ENCODE measurements at regions not wholly inside any gene's neighbourhood (a gene's known extent, or its start where the extent isn't known, plus 50 kb on each side); places are given as distances from the start of the nearest gene placed in this dataset.

- intact Hi-C loops (cut with micrococcal nuclease), result no loop called here
- POLR2A ChIA-PET, result no interaction called here
- H3K27me3 Mint-ChIP-seq, result no peaks in the 10 kb centered on the region
- H3K36me3 Mint-ChIP-seq, result no peaks in the 10 kb centered on the region
- H3K4me1 Mint-ChIP-seq (ENCODE audit: low read depth), result no peaks in the 10 kb centered on the region
- no peak overlapping the region for H3K4me3 Mint-ChIP-seq
- CTCF ChIA-PET, result no interaction called here
- no peak overlapping the region for H3K27ac Mint-ChIP-seq
- no peak for DNase-seq
- peaks cover 10% of the 10 kb centered on the region for H3K9me3 Mint-ChIP-seq
These were observed 374.9 kb downstream of the CDH9 start for GRCh38 chr5:26663500-26663899.

GRCh38 chr5:26662806-26663360 is 375.5 kb downstream of the CDH9 start:
- Mint-ChIP-seq H3K4me3 (no peak overlapping the region), H3K9me3 (peaks cover 12% of the 10 kb centered on the region), H3K36me3 (no peaks in the 10 kb centered on the region), H3K27me3 (no peaks in the 10 kb centered on the region), H3K4me1 (ENCODE audit: low read depth) (no peaks in the 10 kb centered on the region), H3K27ac (no peak overlapping the region)
- CTCF ChIA-PET, result no interaction called here
- intact Hi-C loops (cut with micrococcal nuclease), result no loop called here
- no peak for DNase-seq
- POLR2A ChIA-PET, result no interaction called here

- H3K4me3 Mint-ChIP-seq, result no peak overlapping the region
- no peak overlapping the region for H3K27ac Mint-ChIP-seq
- intact Hi-C loops (cut with micrococcal nuclease), result no loop called here
- no peak for DNase-seq
- no peaks in the 10 kb centered on the region for H3K4me1 Mint-ChIP-seq (ENCODE audit: low read depth)
- no peaks in the 10 kb centered on the region for H3K36me3 Mint-ChIP-seq
- POLR2A ChIA-PET, result no interaction called here
- CTCF ChIA-PET, result no interaction called here
- peaks cover 19% of the 10 kb centered on the region for H3K9me3 Mint-ChIP-seq
- H3K27me3 Mint-ChIP-seq, result no peaks in the 10 kb centered on the region
These were observed 378.3 kb downstream of the CDH9 start for GRCh38 chr5:26660116-26660515.

- H3K4me1 Mint-ChIP-seq (ENCODE audit: low read depth), result no peaks in the 10 kb centered on the region
- POLR2A ChIA-PET, result no interaction called here
These were observed 389.4 kb downstream of the CDH9 start for GRCh38 chr5:26649000-26649399.

GRCh38 chr5:26647781-26648180 is 390.6 kb downstream of the CDH9 start:
- H3K36me3 Mint-ChIP-seq, result no peaks in the 10 kb centered on the region
- no peaks in the 10 kb centered on the region for H3K4me1 Mint-ChIP-seq (ENCODE audit: low read depth)
- no peaks in the 10 kb centered on the region for H3K27me3 Mint-ChIP-seq
- no peak overlapping the region for H3K4me3 Mint-ChIP-seq
- H3K27ac Mint-ChIP-seq, result no peak overlapping the region
- intact Hi-C loops (cut with micrococcal nuclease), result no loop called here
- CTCF ChIA-PET, result no interaction called here
- no peak for DNase-seq
- peaks cover 18% of the 10 kb centered on the region for H3K9me3 Mint-ChIP-seq
- POLR2A ChIA-PET, result no interaction called here

More at GRCh38 chr5:26649000-26649399, 389.4 kb downstream of the CDH9 start:
- Mint-ChIP-seq H3K36me3 (no peaks in the 10 kb centered on the region), H3K27ac (no peak overlapping the region), H3K27me3 (no peaks in the 10 kb centered on the region), H3K4me3 (no peak overlapping the region), H3K9me3 (peaks cover 18% of the 10 kb centered on the region)
- no peak for DNase-seq
- CTCF ChIA-PET, result no interaction called here
- intact Hi-C loops (cut with micrococcal nuclease), result no loop called here

GRCh38 chr5:26645659-26646058 is 392.7 kb downstream of the CDH9 start:
- no peak overlapping the region for H3K27ac Mint-ChIP-seq
- POLR2A ChIA-PET, result no interaction called here
- H3K4me3 Mint-ChIP-seq, result no peak overlapping the region
- intact Hi-C loops (cut with micrococcal nuclease), result no loop called here
- peaks cover 22% of the 10 kb centered on the region for H3K9me3 Mint-ChIP-seq
- no peak for DNase-seq
- CTCF ChIA-PET, result no interaction called here
- H3K4me1 Mint-ChIP-seq (ENCODE audit: low read depth), result no peaks in the 10 kb centered on the region
- no peaks in the 10 kb centered on the region for H3K27me3 Mint-ChIP-seq
- no peaks in the 10 kb centered on the region for H3K36me3 Mint-ChIP-seq

- H3K4me1 Mint-ChIP-seq (ENCODE audit: low read depth), result no peaks in the 10 kb centered on the region
- ChIA-PET POLR2A (no interaction called here), CTCF (no interaction called here)
- peaks cover 28% of the 10 kb centered on the region for H3K9me3 Mint-ChIP-seq
- intact Hi-C loops (cut with micrococcal nuclease), result no loop called here
- no peaks in the 10 kb centered on the region for H3K36me3 Mint-ChIP-seq
- DNase-seq, result no peak
- H3K27me3 Mint-ChIP-seq, result no peaks in the 10 kb centered on the region
- H3K27ac Mint-ChIP-seq, result no peak overlapping the region
- no peak overlapping the region for H3K4me3 Mint-ChIP-seq
These were observed 396.9 kb downstream of the CDH9 start for GRCh38 chr5:26641492-26641891.

GRCh38 chr5:26625099-26625498 is 413.3 kb downstream of the CDH9 start:
- H3K4me3 Mint-ChIP-seq, result no peak overlapping the region
- no peak overlapping the region for H3K27ac Mint-ChIP-seq
- no peak for DNase-seq
- no peaks in the 10 kb centered on the region for H3K36me3 Mint-ChIP-seq
- intact Hi-C loops (cut with micrococcal nuclease), result no loop called here
- no peaks in the 10 kb centered on the region for H3K4me1 Mint-ChIP-seq (ENCODE audit: low read depth)
- ChIA-PET POLR2A (no interaction called here), CTCF (no interaction called here)
- H3K27me3 Mint-ChIP-seq, result no peaks in the 10 kb centered on the region
- no peaks in the 10 kb centered on the region for H3K9me3 Mint-ChIP-seq

- CTCF ChIA-PET, result no interaction called here
- no peaks in the 10 kb centered on the region for H3K4me1 Mint-ChIP-seq (ENCODE audit: low read depth)
- no peak overlapping the region for H3K4me3 Mint-ChIP-seq
- no peaks in the 10 kb centered on the region for H3K9me3 Mint-ChIP-seq
- no peak overlapping the region for H3K27ac Mint-ChIP-seq
- no peaks in the 10 kb centered on the region for H3K27me3 Mint-ChIP-seq
- intact Hi-C loops (cut with micrococcal nuclease), result no loop called here
- no peak for DNase-seq
- H3K36me3 Mint-ChIP-seq, result no peaks in the 10 kb centered on the region
- POLR2A ChIA-PET, result no interaction called here
These were observed 415.4 kb downstream of the CDH9 start for GRCh38 chr5:26622947-26623346.

GRCh38 chr5:26610577-26610976 is 427.8 kb downstream of the CDH9 start:
- no peaks in the 10 kb centered on the region for H3K4me1 Mint-ChIP-seq (ENCODE audit: low read depth)
- POLR2A ChIA-PET, result no interaction called here

GRCh38 chr5:26601563-26601962 is 436.8 kb downstream of the CDH9 start:
- Mint-ChIP-seq H3K36me3 (no peaks in the 10 kb centered on the region), H3K4me1 (ENCODE audit: low read depth) (no peaks in the 10 kb centered on the region), H3K9me3 (peaks cover 28% of the 10 kb centered on the region), H3K4me3 (no peak overlapping the region), H3K27me3 (no peaks in the 10 kb centered on the region), H3K27ac (no peak overlapping the region)
- POLR2A ChIA-PET, result no interaction called here
- intact Hi-C loops (cut with micrococcal nuclease), result no loop called here
- CTCF ChIA-PET, result no interaction called here
- DNase-seq, result no peak

More at GRCh38 chr5:26610577-26610976, 427.8 kb downstream of the CDH9 start:
- Mint-ChIP-seq H3K27ac (no peak overlapping the region), H3K27me3 (no peaks in the 10 kb centered on the region), H3K4me3 (no peak overlapping the region), H3K36me3 (no peaks in the 10 kb centered on the region), H3K9me3 (peaks cover 22% of the 10 kb centered on the region)
- CTCF ChIA-PET, result no interaction called here
- intact Hi-C loops (cut with micrococcal nuclease), result no loop called here
- no peak for DNase-seq

GRCh38 chr5:26582350-26583045 is 455.9 kb downstream of the CDH9 start:
- Mint-ChIP-seq H3K4me3 (no peak overlapping the region), H3K9me3 (peaks cover 21% of the 10 kb centered on the region), H3K27ac (no peak overlapping the region), H3K36me3 (no peaks in the 10 kb centered on the region), H3K4me1 (ENCODE audit: low read depth) (no peaks in the 10 kb centered on the region), H3K27me3 (no peaks in the 10 kb centered on the region)
- intact Hi-C loops (cut with micrococcal nuclease), result no loop called here
- POLR2A ChIA-PET, result no interaction called here
- CTCF ChIA-PET, result interaction anchor here (0.6 kb wide), 1 partner anchor 705 kb away, joined by 3 read pairs; no protein-coding TSS in a partner anchor
- no peak for DNase-seq

- ChIA-PET CTCF (no interaction called here), POLR2A (no interaction called here)
- Mint-ChIP-seq H3K27ac (no peak overlapping the region), H3K36me3 (no peaks in the 10 kb centered on the region), H3K27me3 (no peaks in the 10 kb centered on the region), H3K4me3 (no peak overlapping the region), H3K4me1 (ENCODE audit: low read depth) (no peaks in the 10 kb centered on the region), H3K9me3 (peaks cover 20% of the 10 kb centered on the region)
- DNase-seq, result no peak
- intact Hi-C loops (cut with micrococcal nuclease), result no loop called here
These were observed 458.7 kb downstream of the CDH9 start for GRCh38 chr5:26579712-26580111.

All from activated CD4-positive, alpha-beta memory T cell treated with anti-CD3 and anti-CD28 coated beads for 36 hours (primary cell).